ENCODE measurements at regions not wholly inside any gene's neighbourhood (a gene's known extent, or its start where the extent isn't known, plus 50 kb on each side); places are given as distances from the start of the nearest gene placed in this dataset.

GRCh38 chr4:133464311-133464710 lies 315.2 kb downstream of the PCDH10 start:
- Histone ChIP-seq H3K36me3 (ENCODE audit: insufficient read depth, low read length) (no peaks in the 10 kb centered on the region), H3K4me1 (ENCODE audit: insufficient read depth, low read length) (peaks cover 26% of the 10 kb centered on the region), H3K9ac (ENCODE audit: low read depth, low read length) (no peak overlapping the region), H3K9me3 (ENCODE audit: control insufficient read depth, insufficient read depth, low read length) (no peaks in the 10 kb centered on the region)

GRCh38 chr4:133452678-133453077 lies 303.6 kb downstream of the PCDH10 start:
- H3K9ac ChIP-seq (ENCODE audit: low read depth, low read length): no peak overlapping the region
- H3K9me3 ChIP-seq (ENCODE audit: control insufficient read depth, insufficient read depth, low read length): no peaks in the 10 kb centered on the region
- H3K36me3 ChIP-seq (ENCODE audit: insufficient read depth, low read length): no peaks in the 10 kb centered on the region
- H3K4me1 ChIP-seq (ENCODE audit: insufficient read depth, low read length): no peaks in the 10 kb centered on the region

- no peaks in the 10 kb centered on the region for H3K4me1 ChIP-seq (ENCODE audit: insufficient read depth, low read length)
- H3K9me3 ChIP-seq (ENCODE audit: control insufficient read depth, insufficient read depth, low read length): no peaks in the 10 kb centered on the region
- H3K9ac ChIP-seq (ENCODE audit: low read depth, low read length): no peak overlapping the region
- no peaks in the 10 kb centered on the region for H3K36me3 ChIP-seq (ENCODE audit: insufficient read depth, low read length)
Observed at GRCh38 chr4:133450813-133451212, 301.7 kb downstream of the PCDH10 start.

- no peaks in the 10 kb centered on the region for H3K36me3 ChIP-seq (ENCODE audit: insufficient read depth, low read length)
- H3K9ac ChIP-seq (ENCODE audit: low read depth, low read length): no peak overlapping the region
- peaks cover 6% of the 10 kb centered on the region; the same call in 1 of the 2 replicates for H3K4me1 ChIP-seq (ENCODE audit: insufficient read depth, low read length)
- no peaks in the 10 kb centered on the region for H3K9me3 ChIP-seq (ENCODE audit: control insufficient read depth, insufficient read depth, low read length)
Observed at GRCh38 chr4:133440404-133440803, 291.3 kb downstream of the PCDH10 start.

- Histone ChIP-seq H3K9me3 (ENCODE audit: control insufficient read depth, insufficient read depth, low read length) (no peaks in the 10 kb centered on the region), H3K36me3 (ENCODE audit: insufficient read depth, low read length) (no peaks in the 10 kb centered on the region), H3K4me1 (ENCODE audit: insufficient read depth, low read length) (peaks cover 6% of the 10 kb centered on the region; the same call in 1 of the 2 replicates), H3K9ac (ENCODE audit: low read depth, low read length) (no peak overlapping the region)
Observed at GRCh38 chr4:133439830-133440229, 290.7 kb downstream of the PCDH10 start.

GRCh38 chr4:133424605-133425004 lies 275.5 kb downstream of the PCDH10 start:
- H3K9ac ChIP-seq (ENCODE audit: low read depth, low read length): no peak overlapping the region
- no peaks in the 10 kb centered on the region for H3K4me1 ChIP-seq (ENCODE audit: insufficient read depth, low read length)
- H3K36me3 ChIP-seq (ENCODE audit: insufficient read depth, low read length): no peaks in the 10 kb centered on the region
- H3K9me3 ChIP-seq (ENCODE audit: control insufficient read depth, insufficient read depth, low read length): no peaks in the 10 kb centered on the region

GRCh38 chr4:133403913-133404312 lies 254.8 kb downstream of the PCDH10 start:
- Histone ChIP-seq H3K9ac (ENCODE audit: low read depth, low read length) (no peak overlapping the region), H3K9me3 (ENCODE audit: control insufficient read depth, insufficient read depth, low read length) (no peaks in the 10 kb centered on the region; the same call in 1 of the 2 replicates), H3K36me3 (ENCODE audit: insufficient read depth, low read length) (no peaks in the 10 kb centered on the region; the same call in 1 of the 2 replicates), H3K4me1 (ENCODE audit: insufficient read depth, low read length) (no peaks in the 10 kb centered on the region)

GRCh38 chr4:133402616-133403015 lies 253.5 kb downstream of the PCDH10 start:
- Histone ChIP-seq H3K4me1 (ENCODE audit: insufficient read depth, low read length) (no peaks in the 10 kb centered on the region), H3K36me3 (ENCODE audit: insufficient read depth, low read length) (no peaks in the 10 kb centered on the region; the same call in 1 of the 2 replicates), H3K9me3 (ENCODE audit: control insufficient read depth, insufficient read depth, low read length) (no peaks in the 10 kb centered on the region; the same call in 1 of the 2 replicates), H3K9ac (ENCODE audit: low read depth, low read length) (no peak overlapping the region)

- Histone ChIP-seq H3K4me1 (ENCODE audit: insufficient read depth, low read length) (peaks cover 2% of the 10 kb centered on the region; the same call in 1 of the 2 replicates), H3K36me3 (ENCODE audit: insufficient read depth, low read length) (no peaks in the 10 kb centered on the region), H3K9me3 (ENCODE audit: control insufficient read depth, insufficient read depth, low read length) (no peaks in the 10 kb centered on the region; the same call in 1 of the 2 replicates), H3K9ac (ENCODE audit: low read depth, low read length) (no peak overlapping the region)
Observed at GRCh38 chr4:133394971-133395627, 246.0 kb downstream of the PCDH10 start.

GRCh38 chr4:133390198-133390855 lies 241.2 kb downstream of the PCDH10 start:
- Histone ChIP-seq H3K9ac (ENCODE audit: low read depth, low read length) (no peak overlapping the region), H3K36me3 (ENCODE audit: insufficient read depth, low read length) (no peaks in the 10 kb centered on the region), H3K4me1 (ENCODE audit: insufficient read depth, low read length) (peaks cover 3% of the 10 kb centered on the region; the same call in 1 of the 2 replicates), H3K9me3 (ENCODE audit: control insufficient read depth, insufficient read depth, low read length) (no peaks in the 10 kb centered on the region)

GRCh38 chr4:133389029-133389428 lies 239.9 kb downstream of the PCDH10 start:
- Histone ChIP-seq H3K4me1 (ENCODE audit: insufficient read depth, low read length) (peaks cover 3% of the 10 kb centered on the region; the same call in 1 of the 2 replicates), H3K36me3 (ENCODE audit: insufficient read depth, low read length) (no peaks in the 10 kb centered on the region), H3K9me3 (ENCODE audit: control insufficient read depth, insufficient read depth, low read length) (no peaks in the 10 kb centered on the region), H3K9ac (ENCODE audit: low read depth, low read length) (no peak overlapping the region)

GRCh38 chr4:133385161-133385954 lies 236.3 kb downstream of the PCDH10 start:
- H3K9ac ChIP-seq (ENCODE audit: low read depth, low read length): no peak overlapping the region
- H3K36me3 ChIP-seq (ENCODE audit: insufficient read depth, low read length): no peaks in the 10 kb centered on the region
- no peaks in the 10 kb centered on the region for H3K9me3 ChIP-seq (ENCODE audit: control insufficient read depth, insufficient read depth, low read length)
- peaks cover 3% of the 10 kb centered on the region; the same call in 1 of the 2 replicates for H3K4me1 ChIP-seq (ENCODE audit: insufficient read depth, low read length)

GRCh38 chr4:133379681-133380438 lies 230.8 kb downstream of the PCDH10 start:
- no peak overlapping the region for H3K9ac ChIP-seq (ENCODE audit: low read depth, low read length)
- no peaks in the 10 kb centered on the region; the same call in 1 of the 2 replicates for H3K4me1 ChIP-seq (ENCODE audit: insufficient read depth, low read length)
- H3K9me3 ChIP-seq (ENCODE audit: control insufficient read depth, insufficient read depth, low read length): no peaks in the 10 kb centered on the region; the same call in 1 of the 2 replicates
- no peaks in the 10 kb centered on the region for H3K36me3 ChIP-seq (ENCODE audit: insufficient read depth, low read length)

GRCh38 chr4:133377286-133377685 lies 228.2 kb downstream of the PCDH10 start:
- H3K36me3 ChIP-seq (ENCODE audit: insufficient read depth, low read length): no peaks in the 10 kb centered on the region

More at GRCh38 chr4:133377286-133377685, 228.2 kb downstream of the PCDH10 start:
- Histone ChIP-seq H3K4me1 (ENCODE audit: insufficient read depth, low read length) (no peaks in the 10 kb centered on the region; the same call in 1 of the 2 replicates), H3K9me3 (ENCODE audit: control insufficient read depth, insufficient read depth, low read length) (no peaks in the 10 kb centered on the region; the same call in 1 of the 2 replicates), H3K9ac (ENCODE audit: low read depth, low read length) (no peak overlapping the region)
